Left ventricle myocardium superior (tissue), 1 donor: ENCODE measurements at regions not wholly inside any gene's neighbourhood (a gene's known extent, or its start where the extent isn't known, plus 50 kb on each side); places are given as distances from the start of the nearest gene placed in this dataset.

ENCODE experiments used
- ATAC-seq: fragments of 200-7000 bp; cut with Tn5 transposase; one replicate; pipeline ENCODE4 v1.9.1; 2020; ENCODE audit warnings: mild to moderate bottlenecking, moderate library complexity
- DNase-seq: peaks from one replicate; pipeline ENCODE4 v3.0.0-alpha.2; 2020
- intact Hi-C: fragments of 100-400 bp; cut with micrococcal nuclease; formaldehyde crosslinking; loops from one replicate; pipeline ENCODE4 v1.11.0; 2022
- donor health status: DM: no; HTN: yes; CAD: no; lungs with severe emphysema.

DNA sequence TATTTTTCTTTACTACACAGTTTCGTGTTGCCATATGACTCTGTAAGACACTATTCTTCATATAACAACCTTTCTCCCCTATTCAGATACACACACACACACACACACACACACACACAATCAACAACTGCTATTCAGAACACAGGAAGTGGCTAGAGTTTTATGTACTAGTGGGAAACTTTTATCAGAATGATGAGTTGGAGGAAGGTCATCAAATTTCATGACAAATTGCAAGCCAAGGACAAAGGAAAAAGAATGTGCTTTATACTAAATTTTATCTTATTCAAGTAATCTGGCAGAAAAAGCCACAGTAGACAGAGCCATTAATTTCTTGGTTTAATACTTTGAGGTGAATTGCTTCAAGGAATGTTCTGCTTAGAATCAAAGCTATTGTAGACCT lies 899.8 kb downstream of the ROBO2 start:
- ATAC-seq (no peak), DNase-seq (no peak)
- intact Hi-C loops, result no loop called here

DNA sequence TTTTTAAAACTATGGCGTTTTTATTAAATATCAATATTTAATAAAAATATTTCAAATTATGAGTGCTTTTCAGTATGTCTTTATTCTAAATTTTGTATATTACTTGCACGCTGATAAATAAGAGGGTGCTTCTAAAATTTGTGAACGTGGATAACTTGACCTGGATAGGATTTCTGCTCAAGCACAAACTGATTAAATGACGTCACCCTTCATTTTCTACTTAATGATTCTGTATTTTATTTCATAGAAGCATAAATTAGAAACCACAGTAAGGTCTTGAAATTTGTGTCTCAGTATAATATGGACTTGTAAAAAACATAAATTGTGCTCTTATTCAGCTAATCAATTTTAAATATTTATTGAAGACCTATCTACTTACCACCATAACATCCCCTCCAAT lies 903.7 kb downstream of the ROBO2 start:
- DNase-seq (no peak), ATAC-seq (no peak)
- intact Hi-C loops, result no loop called here

DNA sequence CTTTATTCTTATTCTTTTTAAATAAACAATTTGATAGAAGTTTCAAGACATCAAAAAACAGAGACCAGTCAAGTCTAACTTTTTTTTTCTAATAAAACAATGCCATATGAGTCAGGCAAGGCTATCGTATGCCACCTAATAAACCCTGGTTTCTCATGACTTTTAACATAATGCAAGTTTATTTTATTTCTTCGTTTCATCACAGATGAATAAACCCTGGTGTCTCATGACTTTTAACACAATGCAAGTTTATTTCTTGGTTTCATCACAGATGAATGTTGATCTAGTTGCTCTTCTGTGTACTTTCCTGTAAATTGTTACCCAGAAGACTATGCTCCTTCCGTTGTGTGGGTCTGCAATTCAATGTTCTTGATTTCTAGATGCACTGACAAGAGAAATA lies 905.4 kb downstream of the ROBO2 start:
- DNase-seq (no peak), ATAC-seq (no peak)
- intact Hi-C loops, result no loop called here

DNA sequence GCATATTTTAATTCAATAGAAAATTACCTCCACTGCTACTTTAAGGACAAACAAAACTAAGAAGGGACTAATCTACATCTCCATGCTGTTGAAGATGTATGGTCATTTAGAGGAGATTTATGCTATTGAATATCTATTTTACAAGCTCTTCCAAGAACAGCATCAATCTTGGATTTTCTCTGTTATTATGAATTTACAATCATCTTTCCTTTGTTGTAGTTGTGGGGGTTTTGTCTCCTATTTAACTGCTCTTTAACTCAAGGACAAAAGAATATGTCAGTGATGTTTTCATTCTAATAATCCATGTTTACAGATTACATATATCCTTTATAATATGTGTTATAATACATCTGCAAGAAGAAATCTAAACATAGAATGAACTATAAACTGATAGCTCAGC lies 907.8 kb downstream of the ROBO2 start:
- DNase-seq, result no peak
- no peak for ATAC-seq
- intact Hi-C loops, result no loop called here

- DNase-seq, result no peak
- ATAC-seq, result no peak
- intact Hi-C loops, result no loop called here
Measured at GRCh38 chr3:77967621-77968020, 927.7 kb downstream of the ROBO2 start.

GRCh38 chr3:77976079-77976478 lies 936.2 kb downstream of the ROBO2 start:
- DNase-seq (no peak), ATAC-seq (no peak)
- intact Hi-C loops, result no loop called here

GRCh38 chr3:78003090-78003489 lies 963.2 kb downstream of the ROBO2 start:
- intact Hi-C loops, result no loop called here
- DNase-seq (no peak), ATAC-seq (no peak)

- ATAC-seq (no peak), DNase-seq (no peak)
- intact Hi-C loops, result no loop called here
Measured at GRCh38 chr3:78004571-78004970, 964.7 kb downstream of the ROBO2 start.

DNA sequence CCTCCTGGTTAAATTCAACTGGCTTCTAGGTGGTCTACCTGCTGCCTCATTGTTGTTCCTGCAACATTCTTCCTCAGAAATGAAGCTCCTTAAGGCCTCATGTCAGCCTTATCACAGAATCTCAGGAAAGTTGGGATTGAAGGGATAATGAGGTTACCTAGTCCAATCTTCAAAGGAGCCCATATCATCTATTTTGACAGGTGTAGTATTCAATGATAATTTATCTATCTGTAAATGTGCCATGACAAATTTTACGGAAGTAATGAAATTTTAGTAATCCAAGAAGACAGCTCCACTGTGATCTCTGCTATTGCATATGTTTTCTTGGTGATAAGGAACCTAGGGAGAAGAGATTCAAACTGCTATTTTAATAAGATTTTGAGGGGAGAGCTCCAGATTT lies 973.8 kb downstream of the ROBO2 start:
- DNase-seq (no peak), ATAC-seq (no peak)
- intact Hi-C loops, result no loop called here

DNA sequence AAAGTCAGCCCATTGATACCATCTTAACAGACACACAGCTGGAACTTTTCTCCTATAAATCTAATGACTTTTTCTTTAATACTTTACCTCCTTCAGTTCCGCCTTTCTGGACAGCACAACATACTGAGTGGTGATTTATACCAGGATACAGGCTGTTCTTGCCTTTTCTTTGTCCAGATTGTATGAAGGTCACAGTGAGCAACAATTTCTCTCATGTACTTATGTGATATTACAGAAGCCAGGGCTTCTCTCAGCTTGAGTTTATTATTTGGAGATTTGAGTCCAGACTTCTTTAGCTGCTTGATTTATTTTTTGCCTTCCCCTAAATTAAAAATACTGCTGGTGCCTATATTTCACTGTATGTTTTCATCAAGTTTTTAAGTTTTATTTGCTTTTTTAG lies 976.0 kb downstream of the ROBO2 start:
- ATAC-seq (no peak), DNase-seq (no peak)
- intact Hi-C loops, result no loop called here

DNA sequence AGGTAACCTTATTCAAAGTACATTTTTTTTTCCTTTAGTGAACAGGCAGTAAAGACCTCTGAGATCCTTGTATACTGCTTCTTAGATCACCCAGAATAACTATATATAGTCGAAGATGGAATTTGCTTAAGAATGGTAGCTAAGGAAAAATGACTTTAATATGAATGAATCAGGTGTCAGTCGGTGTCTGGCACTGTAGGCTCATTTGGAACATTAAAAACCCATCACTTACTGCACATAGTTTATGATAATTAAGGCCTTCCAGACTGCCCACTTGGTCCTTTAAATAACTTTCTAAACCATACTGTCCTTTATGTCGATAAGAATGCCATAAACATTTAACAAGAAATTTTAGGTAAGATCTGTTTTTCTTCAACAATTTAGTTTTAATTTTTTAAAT lies 981.8 kb downstream of the ROBO2 start:
- intact Hi-C loops, result no loop called here
- DNase-seq, result no peak
- ATAC-seq, result no peak

GRCh38 chr3:78022232-78022631 lies 982.3 kb downstream of the ROBO2 start:
- DNase-seq (no peak), ATAC-seq (no peak)
- intact Hi-C loops, result no loop called here

GRCh38 chr3:78023257-78023656 lies 983.4 kb downstream of the ROBO2 start:
- no peak for DNase-seq
- intact Hi-C loops, result no loop called here
- no peak for ATAC-seq

DNA sequence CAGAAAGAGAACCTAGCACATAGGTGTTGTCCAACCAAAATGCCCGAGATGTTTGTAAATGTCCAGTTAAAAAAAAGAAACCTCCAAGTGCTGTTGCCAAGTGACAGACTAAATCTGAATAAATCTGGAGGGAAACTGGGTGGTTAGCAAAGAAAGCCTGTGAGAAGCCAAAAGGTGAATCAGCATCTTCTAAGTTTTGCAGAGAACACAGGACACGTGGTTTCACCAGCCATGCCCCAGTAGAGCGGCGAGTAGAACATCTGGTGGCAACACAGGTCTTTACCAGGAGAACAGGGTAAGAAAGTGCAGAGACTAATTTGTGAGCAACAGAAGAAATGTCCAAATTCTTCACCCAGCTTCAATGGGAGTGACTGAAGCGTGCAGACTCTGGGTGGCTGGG lies 986.0 kb downstream of the ROBO2 start:
- DNase-seq, result no peak
- intact Hi-C loops, result no loop called here
- no peak for ATAC-seq

- ATAC-seq, result no peak
Measured at GRCh38 chr3:78026318-78026828, 986.5 kb downstream of the ROBO2 start.

GRCh38 chr3:78029775-78030174 lies 989.9 kb downstream of the ROBO2 start:
- no peak for DNase-seq
- no peak for ATAC-seq
- intact Hi-C loops, result no loop called here

More at GRCh38 chr3:78026318-78026828, 986.5 kb downstream of the ROBO2 start:
- intact Hi-C loops, result no loop called here
- no peak for DNase-seq

DNA sequence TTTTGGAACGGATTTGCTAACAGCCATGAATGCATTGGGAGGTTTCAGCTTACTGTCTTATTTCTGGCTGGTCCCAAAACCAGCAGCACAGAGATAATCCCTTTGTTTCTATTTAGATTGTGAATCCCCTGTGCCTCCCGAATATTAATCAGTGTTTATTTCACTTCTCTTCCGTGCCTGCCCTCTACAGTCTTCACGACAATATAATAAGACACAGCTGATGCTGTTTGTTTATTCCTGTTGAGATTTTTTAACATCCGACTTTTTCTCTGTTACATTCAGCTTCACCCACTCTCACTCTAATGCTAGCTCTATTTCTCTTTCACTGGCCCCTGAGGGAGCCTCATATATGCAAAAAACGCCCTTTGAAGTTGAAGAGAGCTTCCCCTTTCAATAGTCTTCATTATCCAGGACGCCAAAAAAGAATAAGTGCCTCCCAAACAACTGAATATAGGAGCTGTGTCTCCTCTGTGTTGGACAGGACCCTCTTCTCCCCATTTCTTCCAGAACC lies 995.3 kb downstream of the ROBO2 start:
- DNase-seq (no peak), ATAC-seq (no peak)
- intact Hi-C loops, result no loop called here

GRCh38 chr3:78041486-78041885 lies 1001.6 kb downstream of the ROBO2 start:
- intact Hi-C loops, result no loop called here
- DNase-seq (no peak), ATAC-seq (no peak)

DNA sequence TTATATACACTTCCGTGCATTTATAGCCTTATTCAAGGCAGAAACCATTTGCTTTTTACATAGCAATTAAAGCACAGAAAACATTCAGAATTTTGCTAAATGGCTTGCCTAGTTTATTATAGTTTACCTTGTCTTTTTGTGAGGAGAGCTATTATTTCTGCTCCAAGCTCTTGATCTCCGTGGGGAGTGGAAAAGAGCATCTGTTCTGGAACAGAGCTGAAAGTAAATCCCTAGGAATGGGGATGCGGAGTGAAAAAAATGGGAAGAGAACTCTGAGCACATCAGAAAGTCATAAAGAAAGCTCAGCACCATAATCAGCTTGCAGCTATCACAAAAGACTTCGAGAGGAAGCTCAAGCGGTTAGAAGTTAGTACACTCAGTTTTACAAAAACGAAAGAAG lies 1006.7 kb downstream of the ROBO2 start:
- no peak for DNase-seq
- intact Hi-C loops, result no loop called here
- ATAC-seq, result no peak

DNA sequence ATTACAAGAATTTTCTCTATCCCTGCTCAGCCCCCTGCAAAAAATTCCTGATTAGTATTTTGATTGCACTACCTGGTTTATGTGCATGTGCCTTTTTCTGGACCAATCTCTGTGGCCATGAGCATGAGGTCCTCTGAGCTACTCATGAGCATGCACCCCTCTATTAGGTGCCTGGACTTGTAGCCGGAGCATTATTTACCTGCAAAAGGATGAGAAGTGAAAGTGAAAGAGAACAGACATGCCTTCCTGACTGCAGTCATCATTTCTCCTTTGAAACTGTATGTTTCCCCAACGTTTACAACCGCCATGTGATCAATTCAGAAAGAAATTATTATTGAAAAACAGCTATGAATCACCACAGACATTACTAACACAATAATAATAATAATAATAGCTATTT lies 1008.8 kb downstream of the ROBO2 start:
- DNase-seq (no peak), ATAC-seq (no peak)
- intact Hi-C loops, result no loop called here

GRCh38 chr3:78049521-78049920 lies 1009.6 kb downstream of the ROBO2 start:
- DNase-seq, result no peak
- intact Hi-C loops, result no loop called here

More at GRCh38 chr3:78049521-78049920, 1009.6 kb downstream of the ROBO2 start:
- peak; percentile 97 for ATAC-seq
